Fibroblast of lung (primary cell): ENCODE measurements at regions not wholly inside any gene's neighbourhood (a gene's known extent, or its start where the extent isn't known, plus 50 kb on each side); places are given as distances from the start of the nearest gene placed in this dataset.

Source experiments
- CTCF ChIP-seq, 2 donors: IDR thresholded peaks in 1 of 2; conservative IDR thresholded peaks in 1 of 2; 1 replicate in 1 of 2; 2 replicates in 1 of 2; pipeline ENCODE4 v1.5.1; 2011 to 2012; ENCODE audit warnings: low read length in 2 of 2, control low read depth in 1 of 2, inconsistent platforms in 1 of 2, low read depth in 1 of 2, mild to moderate bottlenecking in 1 of 2
- EZH2 ChIP-seq: IDR thresholded peaks from 2 replicates; pipeline ENCODE4 v1.5.1; 2012; ENCODE audit warnings: low read length, control low read depth, mild to moderate bottlenecking; ENCODE audit errors: missing control alignments

DNA sequence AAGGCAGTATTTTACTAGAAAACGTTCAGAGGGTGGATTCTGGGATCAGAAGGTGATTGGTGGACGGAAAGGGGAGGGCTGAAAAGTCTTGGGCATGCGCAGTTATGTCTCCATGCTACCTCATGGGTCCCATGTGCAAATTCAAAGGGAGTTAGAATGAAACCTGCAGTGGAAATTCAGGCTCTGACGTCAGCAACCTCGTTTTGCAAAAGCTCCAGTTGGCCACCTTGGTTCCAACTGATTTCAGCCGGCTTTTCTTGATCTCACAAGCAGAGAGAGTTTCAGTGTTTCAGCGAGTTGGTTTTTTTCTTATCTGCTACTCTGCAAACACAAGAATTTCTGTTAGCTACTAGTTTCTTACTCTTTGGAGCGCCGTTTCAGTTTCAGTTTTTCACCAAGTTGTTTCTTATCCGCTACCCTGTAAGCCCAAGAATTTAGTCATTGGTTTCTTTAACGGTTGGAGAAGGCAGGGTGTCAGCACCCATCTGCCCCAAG lies 69.8 kb upstream of the PGBD5 start:
- TF ChIP-seq CTCF (conservative IDR thresholded peaks at IDR 0.05 in 1 of 2, IDR thresholded peaks at IDR 0.05 in 1 of 2; ENCODE audit: low read depth in 1 of 2, low read length in 2 of 2) (no peak), EZH2 (no peak)
